Left cardiac atrium (tissue), 2 donors: ENCODE measurements at regions not wholly inside any gene's neighbourhood (a gene's known extent, or its start where the extent isn't known, plus 50 kb on each side); places are given as distances from the start of the nearest gene placed in this dataset.

ENCODE experiments used
- microRNA-seq, 2 donors: library from miRNA; unstranded; fragments of <30 nt; microRNA quantifications; one replicate each; pipeline ENCODE4 v1.2.0, GENCODE V29; 2020
- donor health status: DM: no; HTN: yes; CAD: no; lungs with severe emphysema.
- donor health status: DM: yes; HTN: yes; CAD: no.

Small RNA genes in the stretch of these regions (microRNA-seq; reads per million reads assigned to microRNA genes)
- 0 reads per million in 2 donors for gene MIR6080
